SK-N-SH (cell line): ENCODE measurements at regions not wholly inside any gene's neighbourhood (a gene's known extent, or its start where the extent isn't known, plus 50 kb on each side); places are given as distances from the start of the nearest gene placed in this dataset.

ENCODE experiments used
- CTCF ChIA-PET: fragments of 300-600, 350-600 bp; formaldehyde crosslinking; extraction: SDS; loops from one replicate; lab custom pipeline; 2021; lab: Yijun Ruan, JAX
- POLR2A ChIA-PET: fragments of 350-600 bp; sonication (Branson Sonifier 250); formaldehyde crosslinking; extraction: SDS; loops from one replicate; lab custom pipeline; 2020; ENCODE audit warnings: antibody characterized with exemption, inconsistent platforms; lab: Yijun Ruan, JAX
- DNase-seq: peaks from one replicate; pipeline ENCODE4 v3.0.0; 2012
- H2AFZ ChIP-seq: fragments of 200-600 bp; sonication (generic); 2 replicates; pipeline ENCODE4 v1.8.1; 2016; ENCODE audit warnings: antibody characterized with exemption, mild to moderate bottlenecking, low read depth
- H3F3A ChIP-seq: fragments of 200-600 bp; sonication (generic); replicated peaks from 2 replicates; pipeline ENCODE3; 2016; ENCODE audit warnings: antibody characterized with exemption, mild to moderate bottlenecking; ENCODE audit not compliant: insufficient read depth
- H3K27ac ChIP-seq, 2 experiments: fragments of 200-500 bp in 1 of 2; fragments of 200-600 bp in 1 of 2; sonication (Bioruptor generic) in 1 of 2; sonication (generic), shearing (Covaris generic) in 1 of 2; 2 replicates each; pipeline versions ENCODE4 v1.5.1 to v1.6.1; 2014 to 2016; ENCODE audit warnings: low read depth in 2 of 2, inconsistent platforms in 1 of 2, low read length in 1 of 2, mild to moderate bottlenecking in 1 of 2, mixed read lengths in 1 of 2
- H3K27me3 ChIP-seq: fragments of 200-600 bp; sonication (generic), shearing (Covaris generic); 2 replicates; pipeline ENCODE4 v1.6.1; 2016; ENCODE audit warnings: mixed run types; ENCODE audit not compliant: insufficient read depth
- H3K36me3 ChIP-seq, 2 experiments: fragments of 200-500 bp in 1 of 2; fragments of 200-600 bp in 1 of 2; sonication (Bioruptor generic) in 1 of 2; sonication (generic) in 1 of 2; replicated peaks in 1 of 2; 2 replicates each; pipeline versions ENCODE3 to v1.5.1; 2014 to 2016; ENCODE audit warnings: low read length in 1 of 2, mild to moderate bottlenecking in 1 of 2; ENCODE audit not compliant: insufficient read depth in 2 of 2, control insufficient read depth in 1 of 2
- H3K4me1 ChIP-seq, 2 experiments: fragments of 200-500 bp in 1 of 2; fragments of 200-600 bp in 1 of 2; sonication (Bioruptor generic) in 1 of 2; sonication (generic), shearing (Covaris generic) in 1 of 2; 2 replicates each; pipeline versions ENCODE4 v1.5.1 to v1.6.1; 2014 to 2016; ENCODE audit warnings: low read depth in 1 of 2, low read length in 1 of 2, mixed run types in 1 of 2; ENCODE audit not compliant: insufficient read depth in 2 of 2, control insufficient read depth in 1 of 2
- H3K4me2 ChIP-seq: fragments of 200-600 bp; sonication (generic), shearing (Covaris generic); 2 replicates; pipeline ENCODE4 v1.6.1; 2017; ENCODE audit warnings: mixed run types
- H3K4me3 ChIP-seq, 2 experiments: fragments of 200-500 bp in 1 of 2; fragments of 200-600 bp in 1 of 2; sonication (Bioruptor generic) in 1 of 2; sonication (generic), shearing (Covaris generic) in 1 of 2; 2 replicates each; pipeline versions ENCODE4 v1.5.1 to v1.8.1; 2014 to 2016; ENCODE audit warnings: low read depth in 2 of 2, inconsistent platforms in 1 of 2, low read length in 1 of 2, mild to moderate bottlenecking in 1 of 2, mixed read lengths in 1 of 2, moderate library complexity in 1 of 2
- H3K79me2 ChIP-seq: fragments of 200-600 bp; sonication (generic); 2 replicates; pipeline ENCODE4 v1.8.1; 2017; ENCODE audit warnings: mild to moderate bottlenecking; ENCODE audit not compliant: insufficient read depth
- H3K9ac ChIP-seq: fragments of 200-600 bp; sonication (generic); 2 replicates; pipeline ENCODE4 v1.6.1; 2017; ENCODE audit warnings: mixed run types
- H3K9me2 ChIP-seq: fragments of 200-600 bp; sonication (generic); 2 replicates; pipeline ENCODE4 v1.6.1; 2017; ENCODE audit warnings: mixed run types
- H3K9me3 ChIP-seq: fragments of 200-600 bp; sonication (generic); 2 replicates; pipeline ENCODE4 v1.6.1; 2017; ENCODE audit warnings: mixed run types, mild to moderate bottlenecking, moderate library complexity
- H4K20me1 ChIP-seq: fragments of 200-600 bp; sonication (generic); 2 replicates; pipeline ENCODE4 v1.6.1; 2017; ENCODE audit warnings: mild to moderate bottlenecking, mixed run types; ENCODE audit not compliant: insufficient read depth
- FOXJ3 ChIP-seq: sonication (generic); formaldehyde crosslinking; IDR thresholded peaks from 2 replicates; pipeline ENCODE4 v1.5.1; 2020; ENCODE audit warnings: mild to moderate bottlenecking, missing genetic modification reagents
- RFX5 ChIP-seq: IDR thresholded peaks from 2 replicates; pipeline ENCODE4 v1.6.1; 2012; ENCODE audit warnings: mild to moderate bottlenecking, improper control_type of control experiment, low read length
- TEAD4 ChIP-seq: IDR thresholded peaks from 2 replicates; pipeline ENCODE4 v1.4.0; 2012; ENCODE audit warnings: mild to moderate bottlenecking, borderline replicate concordance; ENCODE audit not compliant: insufficient read depth
- USF1 ChIP-seq: IDR thresholded peaks from 2 replicates; pipeline ENCODE4 v1.4.0; 2012; ENCODE audit warnings: low read depth, borderline replicate concordance
- YY1 ChIP-seq: IDR thresholded peaks from 2 replicates; pipeline ENCODE4 v1.4.0; 2012; ENCODE audit warnings: low read depth, mild to moderate bottlenecking
- WGBS: methylation state at CpG from one replicate; pipeline ENCODE4 v1.1.6; 2017; ENCODE audit warnings: low lambda C conversion rate; 5-methylcytosine and 5-hydroxymethylcytosine counted together
- TF ChIP-seq, protein P1 (sequence below): IDR thresholded peaks from 2 replicates; pipeline ENCODE4 v1.4.0; 2012; ENCODE audit warnings: low read depth, borderline replicate concordance
- TF ChIP-seq, protein P2 (sequence below): fragments of 150-350 bp; IDR thresholded peaks from 2 replicates; pipeline ENCODE4 v1.6.1; 2016; ENCODE audit warnings: mild to moderate bottlenecking, low read depth, low read length
- TF ChIP-seq, protein P3 (sequence below): IDR thresholded peaks from 2 replicates; pipeline ENCODE4 v1.4.0; 2012; ENCODE audit warnings: low read depth
- TF ChIP-seq, protein P4 (sequence below): fragments of 200-600 bp; sonication (generic); IDR thresholded peaks from 2 replicates; pipeline ENCODE4 v1.6.1; 2017; ENCODE audit warnings: antibody characterized with exemption, mild to moderate bottlenecking, moderate library complexity

- TF ChIP-seq, protein P1, sequence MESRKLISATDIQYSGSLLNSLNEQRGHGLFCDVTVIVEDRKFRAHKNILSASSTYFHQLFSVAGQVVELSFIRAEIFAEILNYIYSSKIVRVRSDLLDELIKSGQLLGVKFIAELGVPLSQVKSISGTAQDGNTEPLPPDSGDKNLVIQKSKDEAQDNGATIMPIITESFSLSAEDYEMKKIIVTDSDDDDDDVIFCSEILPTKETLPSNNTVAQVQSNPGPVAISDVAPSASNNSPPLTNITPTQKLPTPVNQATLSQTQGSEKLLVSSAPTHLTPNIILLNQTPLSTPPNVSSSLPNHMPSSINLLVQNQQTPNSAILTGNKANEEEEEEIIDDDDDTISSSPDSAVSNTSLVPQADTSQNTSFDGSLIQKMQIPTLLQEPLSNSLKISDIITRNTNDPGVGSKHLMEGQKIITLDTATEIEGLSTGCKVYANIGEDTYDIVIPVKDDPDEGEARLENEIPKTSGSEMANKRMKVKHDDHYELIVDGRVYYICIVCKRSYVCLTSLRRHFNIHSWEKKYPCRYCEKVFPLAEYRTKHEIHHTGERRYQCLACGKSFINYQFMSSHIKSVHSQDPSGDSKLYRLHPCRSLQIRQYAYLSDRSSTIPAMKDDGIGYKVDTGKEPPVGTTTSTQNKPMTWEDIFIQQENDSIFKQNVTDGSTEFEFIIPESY: no peak
- no peak for TF ChIP-seq TEAD4
- TF ChIP-seq, protein P2, sequence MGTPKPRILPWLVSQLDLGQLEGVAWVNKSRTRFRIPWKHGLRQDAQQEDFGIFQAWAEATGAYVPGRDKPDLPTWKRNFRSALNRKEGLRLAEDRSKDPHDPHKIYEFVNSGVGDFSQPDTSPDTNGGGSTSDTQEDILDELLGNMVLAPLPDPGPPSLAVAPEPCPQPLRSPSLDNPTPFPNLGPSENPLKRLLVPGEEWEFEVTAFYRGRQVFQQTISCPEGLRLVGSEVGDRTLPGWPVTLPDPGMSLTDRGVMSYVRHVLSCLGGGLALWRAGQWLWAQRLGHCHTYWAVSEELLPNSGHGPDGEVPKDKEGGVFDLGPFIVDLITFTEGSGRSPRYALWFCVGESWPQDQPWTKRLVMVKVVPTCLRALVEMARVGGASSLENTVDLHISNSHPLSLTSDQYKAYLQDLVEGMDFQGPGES: no peak
- no peak for TF ChIP-seq RFX5
- TF ChIP-seq, protein P3, sequence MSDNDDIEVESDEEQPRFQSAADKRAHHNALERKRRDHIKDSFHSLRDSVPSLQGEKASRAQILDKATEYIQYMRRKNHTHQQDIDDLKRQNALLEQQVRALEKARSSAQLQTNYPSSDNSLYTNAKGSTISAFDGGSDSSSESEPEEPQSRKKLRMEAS: no peak
Observed at GRCh38 chr5:4642525-4642924, 497.6 kb upstream of the ADAMTS16 start (continued).

DNA sequence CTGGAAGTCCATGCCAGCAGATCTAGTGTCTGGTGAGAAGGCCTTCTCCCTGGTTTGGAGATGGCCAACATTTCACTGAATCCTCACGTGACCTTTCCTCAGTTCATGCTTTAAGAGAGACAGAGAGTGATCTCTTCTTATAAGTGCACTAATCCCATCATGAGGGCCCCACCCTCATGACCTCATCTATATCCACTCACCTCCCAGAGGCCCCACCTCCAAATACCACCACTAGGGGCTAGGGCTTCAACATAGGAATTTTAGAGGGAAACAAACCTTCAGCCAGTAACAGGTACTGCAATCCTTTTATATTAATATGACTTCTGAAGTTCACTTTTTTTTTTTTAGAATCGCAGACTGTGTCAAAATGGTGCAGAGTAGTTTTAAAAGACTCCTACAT, 496.9 kb upstream of the ADAMTS16 start:
- H3K4me1 ChIP-seq: no peaks in the 10 kb centered on the region
- H3K4me3 ChIP-seq: no peak overlapping the region
- no peaks in the 10 kb centered on the region for H3K36me3 ChIP-seq
- H3F3A ChIP-seq: no peaks in the 10 kb centered on the region
- no peak overlapping the region for H3K4me2 ChIP-seq
- no peak overlapping the region for H2AFZ ChIP-seq
- TF ChIP-seq USF1: no peak
- TF ChIP-seq YY1: no peak
- TF ChIP-seq, protein P4, sequence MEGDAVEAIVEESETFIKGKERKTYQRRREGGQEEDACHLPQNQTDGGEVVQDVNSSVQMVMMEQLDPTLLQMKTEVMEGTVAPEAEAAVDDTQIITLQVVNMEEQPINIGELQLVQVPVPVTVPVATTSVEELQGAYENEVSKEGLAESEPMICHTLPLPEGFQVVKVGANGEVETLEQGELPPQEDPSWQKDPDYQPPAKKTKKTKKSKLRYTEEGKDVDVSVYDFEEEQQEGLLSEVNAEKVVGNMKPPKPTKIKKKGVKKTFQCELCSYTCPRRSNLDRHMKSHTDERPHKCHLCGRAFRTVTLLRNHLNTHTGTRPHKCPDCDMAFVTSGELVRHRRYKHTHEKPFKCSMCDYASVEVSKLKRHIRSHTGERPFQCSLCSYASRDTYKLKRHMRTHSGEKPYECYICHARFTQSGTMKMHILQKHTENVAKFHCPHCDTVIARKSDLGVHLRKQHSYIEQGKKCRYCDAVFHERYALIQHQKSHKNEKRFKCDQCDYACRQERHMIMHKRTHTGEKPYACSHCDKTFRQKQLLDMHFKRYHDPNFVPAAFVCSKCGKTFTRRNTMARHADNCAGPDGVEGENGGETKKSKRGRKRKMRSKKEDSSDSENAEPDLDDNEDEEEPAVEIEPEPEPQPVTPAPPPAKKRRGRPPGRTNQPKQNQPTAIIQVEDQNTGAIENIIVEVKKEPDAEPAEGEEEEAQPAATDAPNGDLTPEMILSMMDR: peak; percentile 16; the same call in 1 of the 2 replicates
- TF ChIP-seq FOXJ3 (CRISPR knock-in tag): no peak
- H3K27ac ChIP-seq: no peak overlapping the region
- no peaks in the 10 kb centered on the region for H3K9me3 ChIP-seq
- H3K27me3 ChIP-seq: peaks cover 35% of the 10 kb centered on the region; the same call in 1 of the 2 replicates
- H3K9ac ChIP-seq: no peak overlapping the region
- no peaks in the 10 kb centered on the region for H3K9me2 ChIP-seq
- ChIA-PET CTCF (no interaction called here), POLR2A (no interaction called here)
- WGBS: 3% methylated on average over 2 of the region's 2 CpGs
- no peaks in the 10 kb centered on the region for H4K20me1 ChIP-seq
- no peak for DNase-seq
- no peaks in the 10 kb centered on the region for H3K79me2 ChIP-seq
